A673 (cell line): ENCODE measurements at regions not wholly inside any gene's neighbourhood (a gene's known extent, or its start where the extent isn't known, plus 50 kb on each side); places are given as distances from the start of the nearest gene placed in this dataset.

Experiments used
- BruUV-seq: library from RNA; stranded (reverse); fragments of 400-500 nt; replicated peaks from 2 replicates; lab custom pipeline; 2021; lab: Mats Ljungman, UMichigan
- CTCF ChIA-PET: fragments of 300-600 bp; sonication (Branson Sonifier 250); formaldehyde crosslinking; loops from one replicate; lab custom pipeline; 2022; ENCODE audit warnings: antibody characterized with exemption; lab: Charles Lee
- POLR2A ChIA-PET: fragments of 300-600 bp; sonication (Branson Sonifier 250); formaldehyde crosslinking; loops from one replicate; lab custom pipeline; 2022; ENCODE audit warnings: antibody characterized with exemption; ENCODE audit not compliant: low non-redundant PET; lab: Charles Lee
- DNase-seq: peaks from one replicate; pipeline ENCODE4 v3.0.0-alpha.2; 2015; ENCODE audit warnings: low spot score
- H3K27ac ChIP-seq: fragments of 200-600 bp; sonication (generic); 2 replicates; pipeline ENCODE4 v1.5.1; 2016; ENCODE audit warnings: mixed run types, low read depth, mild to moderate bottlenecking, mixed read lengths, antibody characterized with exemption, low read length; ENCODE audit not compliant: poor library complexity, severe bottlenecking
- H3K27me3 ChIP-seq: fragments of 200-600 bp; sonication (generic); replicated peaks from 2 replicates; pipeline ENCODE4 v1.6.1; 2017; ENCODE audit warnings: mixed run types, low read depth, mild to moderate bottlenecking, mixed read lengths, antibody characterized with exemption, low read length; ENCODE audit not compliant: insufficient read depth, poor library complexity
- H3K36me3 ChIP-seq: fragments of 200-600 bp; sonication (generic); 2 replicates; pipeline ENCODE4 v1.6.1; 2016; ENCODE audit warnings: mixed run types, mild to moderate bottlenecking, mixed read lengths, antibody characterized with exemption, low read length; ENCODE audit not compliant: insufficient read depth, poor library complexity, severe bottlenecking
- H3K4me1 ChIP-seq: fragments of 200-600 bp; sonication (generic); 2 replicates; pipeline ENCODE4 v1.6.1; 2017; ENCODE audit warnings: mixed run types, mild to moderate bottlenecking, mixed read lengths, antibody characterized with exemption, low read length; ENCODE audit not compliant: insufficient read depth, poor library complexity, severe bottlenecking
- H3K4me3 ChIP-seq: fragments of 200-600 bp; sonication (generic); 2 replicates; pipeline ENCODE4 v1.5.1; 2016; ENCODE audit warnings: low read depth, mixed run types, mild to moderate bottlenecking, mixed read lengths, low read length; ENCODE audit not compliant: poor library complexity, severe bottlenecking
- H3K9me3 ChIP-seq: fragments of 200-600 bp; sonication (generic); 2 replicates; pipeline ENCODE4 v1.6.1; 2016; ENCODE audit warnings: mixed run types, low read depth, mild to moderate bottlenecking, mixed read lengths, antibody characterized with exemption, low read length; ENCODE audit not compliant: poor library complexity, severe bottlenecking
- EZH2 ChIP-seq: fragments of 200-600 bp; sonication (generic); IDR thresholded peaks from 2 replicates; pipeline ENCODE4 v1.6.1; 2017; ENCODE audit warnings: borderline replicate concordance, low read depth, mild to moderate bottlenecking, mixed read lengths, antibody characterized with exemption, low read length; ENCODE audit not compliant: poor library complexity, severe bottlenecking
- intact Hi-C: fragments of 100-400 bp; cut with micrococcal nuclease; formaldehyde crosslinking; loops from one replicate; pipeline ENCODE4 v1.10.0; 2022; ENCODE audit not compliant: unreplicated experiment
- TF ChIP-seq, protein P1 (sequence below): fragments of 300-800, 200-600 bp; sonication (generic); conservative IDR thresholded peaks from 2 replicates; pipeline ENCODE4 v1.5.1; 2017; ENCODE audit warnings: low read depth, mild to moderate bottlenecking, antibody characterized with exemption, low read length, moderate library complexity, mixed read lengths

DNA sequence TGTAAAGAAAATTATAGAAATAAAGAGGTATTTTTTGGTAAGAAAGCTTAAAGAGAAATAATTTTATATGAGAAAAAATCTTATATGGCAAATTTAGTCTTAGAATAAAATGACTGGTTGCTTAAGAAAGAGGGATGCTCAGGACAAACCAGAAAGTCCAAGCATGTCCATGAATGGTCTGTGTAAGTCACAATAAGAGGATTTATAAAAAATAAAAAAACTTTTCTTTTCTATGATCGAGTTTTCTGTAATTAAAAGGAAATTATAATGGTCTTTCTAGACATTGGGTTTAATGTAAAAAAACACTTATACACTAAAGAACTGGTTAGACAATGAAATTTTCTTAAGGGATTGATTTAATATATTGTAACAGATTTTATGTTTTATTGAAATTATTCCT is 819.6 kb downstream of the TBC1D22A start:
- no peak for DNase-seq
- TF ChIP-seq EZH2: no peak
- TF ChIP-seq, protein P1, sequence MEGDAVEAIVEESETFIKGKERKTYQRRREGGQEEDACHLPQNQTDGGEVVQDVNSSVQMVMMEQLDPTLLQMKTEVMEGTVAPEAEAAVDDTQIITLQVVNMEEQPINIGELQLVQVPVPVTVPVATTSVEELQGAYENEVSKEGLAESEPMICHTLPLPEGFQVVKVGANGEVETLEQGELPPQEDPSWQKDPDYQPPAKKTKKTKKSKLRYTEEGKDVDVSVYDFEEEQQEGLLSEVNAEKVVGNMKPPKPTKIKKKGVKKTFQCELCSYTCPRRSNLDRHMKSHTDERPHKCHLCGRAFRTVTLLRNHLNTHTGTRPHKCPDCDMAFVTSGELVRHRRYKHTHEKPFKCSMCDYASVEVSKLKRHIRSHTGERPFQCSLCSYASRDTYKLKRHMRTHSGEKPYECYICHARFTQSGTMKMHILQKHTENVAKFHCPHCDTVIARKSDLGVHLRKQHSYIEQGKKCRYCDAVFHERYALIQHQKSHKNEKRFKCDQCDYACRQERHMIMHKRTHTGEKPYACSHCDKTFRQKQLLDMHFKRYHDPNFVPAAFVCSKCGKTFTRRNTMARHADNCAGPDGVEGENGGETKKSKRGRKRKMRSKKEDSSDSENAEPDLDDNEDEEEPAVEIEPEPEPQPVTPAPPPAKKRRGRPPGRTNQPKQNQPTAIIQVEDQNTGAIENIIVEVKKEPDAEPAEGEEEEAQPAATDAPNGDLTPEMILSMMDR: no peak
- intact Hi-C loops: no loop called here
- H3K36me3 ChIP-seq: no peaks in the 10 kb centered on the region
- ChIA-PET POLR2A (no interaction called here), CTCF (no interaction called here)
- no peaks in the 10 kb centered on the region for H3K27me3 ChIP-seq
- H3K9me3 ChIP-seq: peaks cover 24% of the 10 kb centered on the region
- no peak overlapping the region for H3K4me3 ChIP-seq
- BruUV-seq: no TSS peak
- H3K27ac ChIP-seq: no peak overlapping the region
- no peaks in the 10 kb centered on the region for H3K4me1 ChIP-seq

DNA sequence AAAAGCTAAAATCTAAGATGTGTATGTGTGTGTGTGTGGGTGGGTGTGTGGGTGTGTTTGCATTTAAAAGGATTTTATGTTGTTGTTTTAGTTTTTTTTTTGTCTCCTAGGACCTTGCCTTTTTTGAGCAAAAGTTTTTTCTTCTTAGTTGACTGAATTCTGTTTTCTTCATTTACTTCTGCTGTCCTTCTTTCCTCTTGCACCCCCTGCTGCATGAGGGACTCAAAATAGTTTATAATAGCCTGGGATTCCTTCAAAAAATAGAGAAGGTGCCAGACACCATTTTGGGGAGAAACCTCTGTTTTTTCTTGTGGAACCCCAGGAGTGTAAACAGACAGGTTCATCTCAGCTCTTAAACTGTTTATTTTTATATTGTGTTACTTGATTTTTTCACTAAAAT is 817.7 kb downstream of the TBC1D22A start:
- H3K4me1 ChIP-seq: no peaks in the 10 kb centered on the region
- TF ChIP-seq EZH2: no peak
- TF ChIP-seq, protein P1: no peak
- BruUV-seq: no TSS peak
- H3K9me3 ChIP-seq: peaks cover 24% of the 10 kb centered on the region
- no peaks in the 10 kb centered on the region for H3K27me3 ChIP-seq
- no peak overlapping the region for H3K4me3 ChIP-seq
- CTCF ChIA-PET: no interaction called here
- no peak for DNase-seq
- H3K27ac ChIP-seq: no peak overlapping the region
- no peaks in the 10 kb centered on the region for H3K36me3 ChIP-seq
- POLR2A ChIA-PET: no interaction called here
- intact Hi-C loops: no loop called here

DNA sequence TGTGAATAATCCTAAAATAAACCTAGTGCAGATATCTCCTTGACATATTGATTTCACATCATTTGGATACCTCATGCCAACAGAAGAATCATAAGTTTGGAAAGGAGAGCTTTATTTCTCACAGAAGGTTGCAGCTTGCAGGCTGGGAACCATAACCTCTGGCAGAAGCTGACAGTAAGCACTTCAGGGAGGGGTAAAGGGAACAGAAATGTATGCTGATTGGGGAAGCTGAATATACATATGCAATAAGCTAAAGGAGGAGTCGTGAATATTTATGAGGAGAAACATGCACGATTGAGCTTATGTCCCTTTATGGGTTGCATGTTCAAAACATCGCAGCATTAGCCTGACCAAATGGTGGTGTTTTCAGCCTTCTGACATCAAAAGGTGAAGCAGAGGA is 814.5 kb downstream of the TBC1D22A start:
- no peak for DNase-seq
- no peak for TF ChIP-seq EZH2
- TF ChIP-seq, protein P1: no peak
- Histone ChIP-seq H3K9me3 (peaks cover 5% of the 10 kb centered on the region), H3K4me3 (no peak overlapping the region), H3K4me1 (no peaks in the 10 kb centered on the region), H3K27me3 (no peaks in the 10 kb centered on the region), H3K27ac (no peak overlapping the region), H3K36me3 (no peaks in the 10 kb centered on the region)
- ChIA-PET POLR2A (no interaction called here), CTCF (no interaction called here)
- no TSS peak for BruUV-seq
- intact Hi-C loops: no loop called here
